CD4-positive, alpha-beta T cell treated with Interleukin-1 beta for 1 hour (primary cell): ENCODE measurements at regions not wholly inside any gene's neighbourhood (a gene's known extent, or its start where the extent isn't known, plus 50 kb on each side); places are given as distances from the start of the nearest gene placed in this dataset.
"Not testable (repeated sequence)": the region's sequence is repeated elsewhere in the genome, so short reads cannot be mapped to it uniquely, and the experiment has no call there.

ENCODE experiments used
- DNase-seq, 2 donors: peaks; one replicate each; pipeline ENCODE4 v3.0.0-alpha.2; 2020 to 2022

GRCh38 chr10:94091649-94092048 lies 97.9 kb downstream of the PLCE1 start:
- no peak for DNase-seq

GRCh38 chr10:94092848-94093247 lies 99.1 kb downstream of the PLCE1 start:
- no peak for DNase-seq

DNA sequence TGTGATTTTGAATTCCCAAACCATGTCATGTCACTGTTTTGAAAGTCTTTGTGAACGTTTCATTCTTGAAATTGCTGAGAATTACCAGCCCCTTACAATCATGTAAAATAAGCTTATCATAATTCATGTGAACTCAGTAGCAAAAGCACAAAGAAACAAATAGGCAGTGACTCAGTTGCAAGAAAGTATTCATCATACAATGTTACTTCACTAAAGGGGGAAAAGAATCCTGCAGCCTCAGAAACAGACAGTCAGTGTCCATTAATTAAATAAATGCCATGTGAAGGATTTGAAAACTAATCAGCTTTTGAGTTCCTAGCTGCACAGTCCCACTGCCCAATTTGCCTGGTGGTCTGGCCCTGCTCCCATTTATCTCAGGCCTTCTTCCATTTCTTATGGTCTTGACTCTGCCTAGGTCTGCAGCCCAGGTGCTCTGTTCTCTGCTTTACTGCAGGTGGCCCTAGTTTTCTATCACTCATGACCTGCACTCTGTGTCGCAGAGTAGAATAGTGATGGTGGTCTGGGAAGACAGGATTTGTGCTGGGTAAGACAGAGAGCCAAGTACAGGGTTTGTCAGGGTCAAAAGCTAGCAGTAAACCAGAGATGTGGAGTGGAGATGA lies 99.7 kb downstream of the PLCE1 start:
- DNase-seq: no peak

DNA sequence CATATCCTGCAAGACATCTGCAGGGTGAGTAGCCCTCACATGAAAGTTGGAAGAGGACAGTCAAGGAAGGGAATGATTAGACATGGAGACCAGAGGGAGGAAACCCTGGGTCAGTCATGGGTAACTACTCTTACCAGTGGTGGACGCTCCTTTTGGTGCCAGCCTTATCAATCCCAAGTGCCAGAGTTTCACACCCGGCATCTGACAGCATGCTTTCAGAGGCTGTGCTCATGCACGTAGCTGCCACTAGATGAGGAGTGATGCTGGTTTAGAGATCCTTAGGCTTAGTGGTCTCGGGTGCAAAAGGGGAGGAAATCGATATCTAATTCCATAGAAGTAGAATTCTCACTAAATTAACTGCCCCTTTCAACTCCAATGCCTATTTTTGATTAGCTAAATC lies 100.8 kb downstream of the PLCE1 start:
- no peak for DNase-seq

GRCh38 chr10:94097656-94098055 lies 103.9 kb downstream of the PLCE1 start:
- DNase-seq: no peak

- DNase-seq: no peak
These were observed 105.2 kb downstream of the PLCE1 start for GRCh38 chr10:94098896-94099295.

DNA sequence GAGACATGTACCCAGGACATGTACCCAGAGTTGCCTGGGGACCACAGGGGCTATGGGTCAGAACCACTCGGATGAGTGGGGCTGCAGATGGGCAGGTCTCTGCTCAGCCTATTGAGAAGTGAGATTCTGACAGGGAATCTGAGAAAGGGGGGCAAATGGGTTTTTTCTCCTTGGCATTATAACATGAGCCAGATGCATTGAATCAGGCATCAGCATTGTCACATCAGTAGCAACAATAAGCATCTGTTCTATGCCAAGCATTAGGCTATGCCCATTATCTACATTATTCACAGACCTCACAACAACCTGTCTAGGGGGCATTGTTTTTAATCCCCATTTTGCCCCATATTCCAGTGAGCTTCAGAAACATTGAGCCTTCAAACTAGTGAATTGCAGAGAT lies 108.2 kb downstream of the PLCE1 start:
- DNase-seq: no peak

- DNase-seq: no peak
These were observed 108.7 kb downstream of the PLCE1 start for GRCh38 chr10:94102436-94102835.

GRCh38 chr10:94103192-94103591 lies 109.5 kb downstream of the PLCE1 start:
- no peak for DNase-seq

- no peak for DNase-seq
These were observed 110.1 kb downstream of the PLCE1 start for GRCh38 chr10:94103801-94104221.

GRCh38 chr10:94104316-94105000 lies 110.7 kb downstream of the PLCE1 start:
- DNase-seq: no peak

DNA sequence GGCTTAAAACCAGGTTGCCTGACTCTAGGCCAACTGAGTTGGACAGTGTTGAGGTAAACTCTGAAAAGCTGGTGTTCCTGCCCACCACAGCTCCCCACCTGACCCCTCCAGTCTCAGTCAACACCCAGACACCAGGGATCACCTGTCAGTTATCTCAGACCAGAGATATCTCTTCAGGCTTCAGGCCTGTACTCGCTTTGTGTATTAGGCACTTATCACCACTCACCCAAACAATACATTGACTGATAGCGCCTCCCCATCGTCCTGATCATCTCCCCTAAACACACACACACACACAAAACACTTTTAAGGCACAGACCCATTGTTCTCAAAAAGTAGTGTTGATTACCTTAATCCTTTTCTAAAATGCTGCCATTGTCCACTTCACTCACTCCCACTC lies 111.5 kb downstream of the PLCE1 start:
- DNase-seq: no peak

DNA sequence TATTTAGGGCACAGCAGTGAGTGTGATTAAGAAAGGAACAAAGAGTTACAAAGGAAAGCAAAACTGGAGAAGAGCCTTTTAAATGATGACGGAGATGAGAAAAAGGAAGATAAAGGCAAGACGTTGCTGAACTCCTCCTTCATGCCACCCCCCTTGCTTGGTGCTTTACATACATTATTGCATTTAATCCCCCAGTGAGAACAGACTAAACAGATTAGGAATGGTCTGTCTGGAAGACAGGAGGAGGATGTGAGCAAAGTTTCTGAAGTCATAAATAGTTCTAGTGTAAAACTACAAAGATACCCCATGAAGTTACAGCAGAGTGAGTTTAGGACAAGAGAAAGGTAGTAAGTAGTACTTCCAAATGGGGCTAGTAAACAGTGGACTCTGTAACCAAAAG lies 113.5 kb downstream of the PLCE1 start:
- DNase-seq: no peak

DNA sequence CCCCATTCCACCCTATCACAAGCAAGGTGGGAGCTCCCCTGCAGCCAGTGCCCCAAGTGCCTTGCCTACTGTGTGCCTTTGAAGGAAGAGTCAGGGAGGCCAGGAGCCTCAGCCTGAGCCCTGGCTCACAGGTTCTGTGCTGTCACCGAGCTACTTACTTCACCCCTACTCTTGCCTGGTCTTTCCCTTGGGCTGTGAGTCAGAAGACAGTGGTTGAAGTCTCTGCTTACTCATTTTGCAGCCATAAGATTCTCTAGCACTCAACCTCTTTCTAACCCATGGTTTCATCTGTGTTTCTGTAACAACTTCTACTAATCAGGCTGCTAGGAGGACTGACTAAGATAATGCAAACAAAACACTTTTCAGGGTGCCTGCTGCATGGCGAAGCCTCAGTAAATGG lies 114.5 kb downstream of the PLCE1 start:
- no peak for DNase-seq

GRCh38 chr10:94111367-94111766 lies 117.6 kb downstream of the PLCE1 start:
- no peak for DNase-seq

- no peak for DNase-seq
These were observed 118.6 kb downstream of the PLCE1 start for GRCh38 chr10:94112321-94112720.

DNA sequence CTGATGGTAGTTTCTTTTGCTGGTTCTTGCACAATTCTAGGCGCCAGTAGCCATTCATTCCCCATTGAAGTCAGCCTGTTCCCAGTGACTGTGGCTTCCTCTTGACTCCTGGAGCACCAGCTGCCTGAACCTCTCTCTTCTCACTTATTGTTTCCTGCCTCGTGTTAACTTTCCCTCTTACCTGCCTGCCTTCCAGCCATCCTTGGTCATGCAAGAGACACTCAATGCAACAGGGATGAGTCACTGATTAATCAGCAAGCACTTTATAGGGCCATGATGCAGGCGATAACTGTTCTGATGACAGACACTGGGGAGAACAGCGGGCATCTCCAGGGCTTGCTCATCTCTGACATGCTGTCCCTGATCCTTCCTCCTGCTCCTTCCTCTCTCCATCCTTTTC lies 122.0 kb downstream of the PLCE1 start:
- no peak for DNase-seq

DNA sequence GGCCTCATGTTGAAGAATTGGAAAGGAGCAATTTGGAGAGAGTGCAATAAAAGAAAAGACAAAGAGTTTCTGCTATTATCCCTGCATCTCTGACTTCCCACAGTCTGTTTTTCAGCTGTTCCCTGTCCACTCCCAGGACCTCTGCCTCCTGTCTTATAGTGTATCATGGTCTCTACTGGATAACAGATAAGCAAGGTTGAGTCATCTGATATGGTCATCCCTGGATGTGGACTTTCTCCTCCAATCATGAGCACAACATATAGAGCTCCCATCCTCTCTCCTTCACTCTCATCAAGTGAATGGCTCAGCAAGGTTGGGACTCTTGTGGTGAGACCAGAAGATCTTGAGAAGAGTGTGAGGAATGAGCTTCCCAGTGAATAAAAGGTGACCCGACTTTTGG lies 123.1 kb downstream of the PLCE1 start:
- DNase-seq: no peak

DNA sequence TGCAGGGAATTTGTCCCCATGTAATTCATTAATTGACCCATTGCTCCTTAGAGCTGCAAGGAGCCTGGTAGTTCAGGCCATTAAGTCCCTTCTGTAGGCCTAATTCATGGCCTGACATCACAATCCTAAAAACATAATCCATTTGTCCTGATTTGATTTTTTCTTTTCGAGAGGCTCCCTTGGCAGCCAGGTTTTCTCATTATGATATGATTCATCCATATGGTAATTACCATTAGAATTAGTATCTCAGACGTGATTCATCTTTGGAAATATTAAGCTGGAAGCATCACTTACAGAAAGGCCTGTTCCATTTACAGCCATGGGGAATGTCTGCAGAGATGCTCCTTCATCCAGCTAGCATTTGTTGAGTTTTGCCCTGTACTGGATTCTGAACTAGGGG lies 128.5 kb downstream of the PLCE1 start:
- no peak for DNase-seq

GRCh38 chr10:94123258-94123995 lies 129.7 kb downstream of the PLCE1 start:
- DNase-seq: no peak

- DNase-seq: not testable (repeated sequence)
These were observed 130.4 kb downstream of the PLCE1 start for GRCh38 chr10:94124147-94124546.

DNA sequence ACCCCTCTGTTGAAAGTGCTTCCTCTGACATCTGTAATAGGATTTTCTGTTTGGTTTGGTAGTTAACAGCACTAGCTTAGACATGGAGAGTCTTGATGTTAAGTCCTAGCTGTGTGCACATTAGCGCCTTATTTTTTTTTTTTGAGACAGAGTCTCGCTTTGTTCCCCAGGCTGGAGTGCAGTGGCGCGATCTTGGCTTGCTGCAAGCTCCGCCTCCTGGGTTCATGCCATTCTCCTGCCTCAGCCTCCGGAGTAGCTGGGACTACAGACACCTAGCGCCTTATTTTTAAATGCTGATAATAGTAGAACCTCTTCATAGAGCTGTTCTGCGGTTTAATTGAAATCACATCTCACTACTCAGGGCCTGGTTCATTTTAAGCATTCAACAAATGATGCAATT lies 131.5 kb downstream of the PLCE1 start:
- not testable (repeated sequence) for DNase-seq

- no peak for DNase-seq
These were observed 132.1 kb downstream of the PLCE1 start for GRCh38 chr10:94125856-94126255.
